MM.1S (cell line): ENCODE measurements at regions not wholly inside any gene's neighbourhood (a gene's known extent, or its start where the extent isn't known, plus 50 kb on each side); places are given as distances from the start of the nearest gene placed in this dataset.

Source experiments
- CTCF ChIP-seq: fragments of 300-600 bp; sonication (generic); IDR thresholded peaks from 2 replicates; pipeline ENCODE4 v1.5.1; 2016; ENCODE audit warnings: antibody characterized with exemption, low read length, mixed read lengths
- EZH2 ChIP-seq: fragments of 300-600 bp; sonication (generic); optimal IDR thresholded peaks from 2 replicates; pipeline ENCODE3; 2017; ENCODE audit warnings: low read depth, mild to moderate bottlenecking, antibody characterized with exemption, low read length, mixed read lengths

GRCh38 chr11:109298865-109299264, 123.1 kb upstream of the C11orf87 start:
- TF ChIP-seq EZH2 (no peak), CTCF (no peak)
